GM12878 (cell line): ENCODE measurements at regions not wholly inside any gene's neighbourhood (a gene's known extent, or its start where the extent isn't known, plus 50 kb on each side); places are given as distances from the start of the nearest gene placed in this dataset.

ENCODE experiments used
- ATAC-seq: fragments of 200-7000 bp; cut with Tn5 transposase; 3 replicates; pipeline ENCODE4 v1.9.1; 2020; ENCODE audit warnings: mild to moderate bottlenecking, moderate library complexity
- BruUV-seq: library from RNA; stranded (reverse); fragments of 400-500 nt; replicated peaks from 2 replicates; lab custom pipeline; 2021; lab: Mats Ljungman, UMichigan
- CTCF ChIA-PET: fragments of 300-600 bp; sonication (Branson Sonifier 250); formaldehyde crosslinking; extraction: SDS; loops from one replicate; lab custom pipeline; 2021; ENCODE audit warnings: inconsistent platforms; lab: Yijun Ruan, JAX
- POLR2A ChIA-PET: fragments of 350-600 bp; formaldehyde crosslinking; extraction: SDS; loops from one replicate; lab custom pipeline; 2021; ENCODE audit warnings: inconsistent platforms; lab: Charles Lee
- RAD21 ChIA-PET: fragments of 300-600 bp; sonication (Branson Sonifier 250); formaldehyde crosslinking; loops from one replicate; lab custom pipeline; 2023; ENCODE audit warnings: antibody characterized with exemption; ENCODE audit not compliant: unreplicated experiment; lab: Charles Lee
- SMC1A ChIA-PET: fragments of 300-600 bp; sonication (Branson Sonifier 250); formaldehyde crosslinking; loops from one replicate; lab custom pipeline; 2023; ENCODE audit not compliant: unreplicated experiment, uncharacterized antibody; lab: Charles Lee
- DNase-seq: peaks from one replicate; pipeline ENCODE4 v3.0.0-alpha.2; 2011; ENCODE audit warnings: low read depth, low spot score
- FAIRE-seq: peaks from 3 replicates; lab custom pipeline; 2011; peaks lifted over from hg19 to GRCh38; lab: Jason Lieb, UNC
- H2AFZ ChIP-seq: 2 replicates; pipeline ENCODE4 v1.6.0; 2011; ENCODE audit warnings: low read depth, low read length, control low read depth; ENCODE audit not compliant: control insufficient read depth
- H3K27ac ChIP-seq: 2 replicates; pipeline ENCODE4 v1.5.1; 2011; ENCODE audit warnings: control low read depth; ENCODE audit not compliant: control insufficient read depth, insufficient read depth
- H3K27me3 ChIP-seq, 2 experiments: replicated peaks in 1 of 2; 2 replicates each; pipeline versions ENCODE4 v1.6.0 to v1.6.1; 2011; ENCODE audit warnings: low read length in 1 of 2; ENCODE audit not compliant: control insufficient read depth in 2 of 2, insufficient read depth in 2 of 2
- H3K36me3 ChIP-seq, 2 experiments: 2 replicates each; pipeline ENCODE4 v1.5.1; 2011; ENCODE audit warnings: low read length in 1 of 2; ENCODE audit not compliant: control insufficient read depth in 2 of 2, insufficient read depth in 2 of 2
- H3K4me1 ChIP-seq: 2 replicates; pipeline ENCODE4 v1.6.1; 2011; ENCODE audit warnings: mild to moderate bottlenecking, low read length, moderate library complexity, mixed read lengths; ENCODE audit not compliant: control insufficient read depth, insufficient read depth
- H3K4me2 ChIP-seq: 2 replicates; pipeline ENCODE4 v1.6.0; 2011; ENCODE audit warnings: control low read depth; ENCODE audit not compliant: control insufficient read depth, insufficient read depth
- H3K4me3 ChIP-seq: fragments of 200-600 bp; sonication (generic); 2 replicates; pipeline ENCODE4 v1.5.1; 2016
- H3K79me2 ChIP-seq: 2 replicates; pipeline ENCODE4 v1.6.0; 2011; ENCODE audit warnings: low read length; ENCODE audit not compliant: control insufficient read depth, insufficient read depth
- H3K9ac ChIP-seq: 2 replicates; pipeline ENCODE4 v1.8.0; 2011; ENCODE audit warnings: low read length, control low read depth, mixed read lengths; ENCODE audit not compliant: control insufficient read depth, insufficient read depth
- H3K9me3 ChIP-seq: replicated peaks from 3 replicates; pipeline ENCODE4 v1.5.1; 2011; ENCODE audit warnings: mild to moderate bottlenecking, low read length; ENCODE audit not compliant: control insufficient read depth, insufficient read depth
- H4K20me1 ChIP-seq: 2 replicates; pipeline ENCODE4 v1.6.0; 2011; ENCODE audit not compliant: control insufficient read depth, insufficient read depth
- PRDM15 ChIP-seq: fragments of 450-650 bp; formaldehyde crosslinking; IDR thresholded peaks from 2 replicates; pipeline ENCODE4 v1.4.0; 2020; ENCODE audit warnings: mild to moderate bottlenecking, moderate library complexity
- WGBS: methylation state at CpG from one replicate; pipeline ENCODE4 v1.1.6; 2016; ENCODE audit warnings: low lambda C conversion rate; ENCODE audit not compliant: insufficient replicate concordance, insufficient coverage; ENCODE audit errors: missing lambda C conversion rate; 5-methylcytosine and 5-hydroxymethylcytosine counted together
- in situ Hi-C: fragments of 300-500 bp; cut with MboI; formaldehyde crosslinking; loops from 9 replicates; pipeline ENCODE4 v1.14.3; 2018; ENCODE audit warnings: mixed read lengths
- intact Hi-C: fragments of 100-400 bp; cut with micrococcal nuclease; formaldehyde crosslinking; loops from one replicate; pipeline ENCODE4 v1.14.2; 2022; ENCODE audit not compliant: unreplicated experiment

- ChIA-PET CTCF (no interaction called here), POLR2A (no interaction called here), SMC1A (no interaction called here), RAD21 (no interaction called here)
- H2AFZ ChIP-seq = no peak overlapping the region
- H3K4me1 ChIP-seq = no peaks in the 10 kb centered on the region
- WGBS = 70% methylated on average over 22 of the region's 22 CpGs
- no peaks in the 10 kb centered on the region for H3K9me3 ChIP-seq
- no peak overlapping the region for H3K27ac ChIP-seq
- no TSS peak for BruUV-seq
- no peaks in the 10 kb centered on the region for H3K79me2 ChIP-seq
- no peak overlapping the region for H3K4me2 ChIP-seq
- in situ Hi-C loops = no loop called here
- ATAC-seq (no peak), FAIRE-seq (no peak), DNase-seq (no peak)
- no peak for TF ChIP-seq PRDM15 (CRISPR knock-in tag)
- peaks cover 2 to 6% of the 10 kb centered on the region in 2 experiments; a peak in 3 of 4 replicates for H3K27me3 ChIP-seq
- H3K9ac ChIP-seq = no peak overlapping the region
- intact Hi-C loops = no loop called here
- no peak overlapping the region for H3K4me3 ChIP-seq
- H4K20me1 ChIP-seq = no peaks in the 10 kb centered on the region; the same call in 1 of the 2 replicates
- no peaks in the 10 kb centered on the region for H3K36me3 ChIP-seq
These were observed 156.9 kb downstream of the PTPN11 start for GRCh38 chr12:112575559-112576067.
